Right atrium auricular region (tissue), 2 donors: ENCODE measurements at regions not wholly inside any gene's neighbourhood (a gene's known extent, or its start where the extent isn't known, plus 50 kb on each side); places are given as distances from the start of the nearest gene placed in this dataset.
"Not testable (repeated sequence)": the region's sequence is repeated elsewhere in the genome, so short reads cannot be mapped to it uniquely, and the experiment has no call there.

ENCODE experiments used
- DNase-seq: peaks from one replicate; pipeline ENCODE4 v3.0.0-alpha.2; 2019; ENCODE audit warnings: low spot score
- H3K27ac ChIP-seq, 2 donors: fragments of 200-600 bp; sonication (generic); 1 replicate in 1 of 2; 2 replicates in 1 of 2; pipeline ENCODE4 v1.5.1; 2016 to 2019
- H3K27me3 ChIP-seq, 2 donors: fragments of 200-600 bp; sonication (generic); one replicate each; pipeline versions ENCODE4 v1.5.1 to v1.6.0; 2017 to 2019
- H3K36me3 ChIP-seq: fragments of 200-600 bp; sonication (generic); one replicate; pipeline ENCODE4 v1.5.1; 2016
- H3K4me1 ChIP-seq, 2 donors: fragments of 200-600 bp; sonication (generic); one replicate each; pipeline versions ENCODE4 v1.5.1 to v1.6.0; 2017 to 2019
- H3K4me3 ChIP-seq, 2 donors: fragments of 200-600 bp; sonication (generic); 1 replicate in 1 of 2; 2 replicates in 1 of 2; pipeline ENCODE4 v1.5.1; 2017 to 2019; ENCODE audit warnings: mild to moderate bottlenecking in 1 of 2, moderate library complexity in 1 of 2
- H3K9me3 ChIP-seq, 2 donors: fragments of 200-600 bp; sonication (generic); one replicate each; pipeline ENCODE4 v1.5.1; 2019
- CTCF ChIP-seq, 2 donors: fragments of 200-600 bp; sonication (generic); IDR thresholded peaks; one replicate each; pipeline ENCODE4 v1.5.1; 2019; ENCODE audit warnings: antibody characterized with exemption in 2 of 2

GRCh38 chr19:28601723-28602440 is 611.1 kb downstream of the UQCRFS1 start:
- no peaks in the 10 kb centered on the region for H3K9me3 ChIP-seq
- no peak overlapping the region for H3K27ac ChIP-seq
- TF ChIP-seq CTCF (IDR thresholded peaks at IDR 0.05) = no peak
- no peak for DNase-seq
- H3K27me3 ChIP-seq = no peaks in the 10 kb centered on the region
- no peaks in the 10 kb centered on the region for H3K36me3 ChIP-seq
- H3K4me1 ChIP-seq = no peaks in the 10 kb centered on the region
- H3K4me3 ChIP-seq = no peak overlapping the region

- H3K4me1 ChIP-seq = no peaks in the 10 kb centered on the region
- no peak overlapping the region for H3K4me3 ChIP-seq
- H3K27me3 ChIP-seq = no peaks in the 10 kb centered on the region
- no peak for DNase-seq
- no peak overlapping the region for H3K27ac ChIP-seq
- TF ChIP-seq CTCF (IDR thresholded peaks at IDR 0.05) = no peak
- H3K9me3 ChIP-seq = no peaks in the 10 kb centered on the region
- no peaks in the 10 kb centered on the region for H3K36me3 ChIP-seq
Measured at GRCh38 chr19:28598861-28599260, 614.1 kb downstream of the UQCRFS1 start.

GRCh38 chr19:28596561-28597071 is 616.3 kb downstream of the UQCRFS1 start:
- no peak for DNase-seq
- H3K9me3 ChIP-seq = no peaks in the 10 kb centered on the region
- H3K36me3 ChIP-seq = no peaks in the 10 kb centered on the region

GRCh38 chr19:28595722-28596480 is 617.0 kb downstream of the UQCRFS1 start:
- DNase-seq = no peak
- no peak overlapping the region for H3K4me3 ChIP-seq
- H3K4me1 ChIP-seq = no peaks in the 10 kb centered on the region
- no peaks in the 10 kb centered on the region for H3K27me3 ChIP-seq
- no peak for TF ChIP-seq CTCF (IDR thresholded peaks at IDR 0.05)
- no peak overlapping the region for H3K27ac ChIP-seq
- H3K36me3 ChIP-seq = no peaks in the 10 kb centered on the region
- H3K9me3 ChIP-seq = no peaks in the 10 kb centered on the region

More at GRCh38 chr19:28596561-28597071, 616.3 kb downstream of the UQCRFS1 start:
- Histone ChIP-seq H3K27ac (no peak overlapping the region), H3K4me1 (no peaks in the 10 kb centered on the region), H3K4me3 (no peak overlapping the region), H3K27me3 (no peaks in the 10 kb centered on the region)
- no peak for TF ChIP-seq CTCF (IDR thresholded peaks at IDR 0.05)

- H3K4me3 ChIP-seq = no peak overlapping the region
- no peaks in the 10 kb centered on the region for H3K27me3 ChIP-seq
- no peak overlapping the region for H3K27ac ChIP-seq
- no peaks in the 10 kb centered on the region for H3K4me1 ChIP-seq
- no peaks in the 10 kb centered on the region for H3K36me3 ChIP-seq
- no peak for TF ChIP-seq CTCF (IDR thresholded peaks at IDR 0.05)
- no peaks in the 10 kb centered on the region for H3K9me3 ChIP-seq
- no peak for DNase-seq
Measured at GRCh38 chr19:28594737-28595136, 618.2 kb downstream of the UQCRFS1 start.

GRCh38 chr19:28589991-28590411 is 623.0 kb downstream of the UQCRFS1 start:
- not testable (repeated sequence) for H3K9me3 ChIP-seq, H3K4me1 ChIP-seq, H3K4me3 ChIP-seq, H3K27me3 ChIP-seq, DNase-seq, H3K36me3 ChIP-seq, H3K27ac ChIP-seq
